ENCODE measurements at regions not wholly inside any gene's neighbourhood (a gene's known extent, or its start where the extent isn't known, plus 50 kb on each side); places are given as distances from the start of the nearest gene placed in this dataset.

DNA sequence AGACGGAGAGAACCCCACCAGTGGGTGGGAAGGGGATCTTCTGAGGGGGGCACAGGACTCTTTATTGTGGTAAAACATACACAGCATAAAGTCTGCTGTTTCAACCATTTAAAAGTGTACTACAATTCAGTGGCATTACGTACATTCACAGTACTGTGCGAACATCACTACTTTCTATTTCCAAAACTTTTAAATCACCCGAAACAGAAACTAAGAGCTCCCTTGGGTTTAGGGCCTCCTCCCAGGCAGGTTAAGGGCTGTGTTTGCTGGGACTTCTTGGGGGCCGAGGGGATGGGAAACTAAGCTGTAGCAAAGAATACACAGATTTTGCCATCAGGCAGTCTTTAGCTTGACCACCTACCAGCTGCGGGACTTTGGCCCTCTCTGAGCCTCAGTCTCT is 242.0 kb downstream of the HAUS1 start:
- no peak overlapping the region for H3K4me3 ChIP-seq (ENCODE audit: low read length)
- DNase-seq (ENCODE audit: low read depth) = no peak
- TF ChIP-seq, protein P1, sequence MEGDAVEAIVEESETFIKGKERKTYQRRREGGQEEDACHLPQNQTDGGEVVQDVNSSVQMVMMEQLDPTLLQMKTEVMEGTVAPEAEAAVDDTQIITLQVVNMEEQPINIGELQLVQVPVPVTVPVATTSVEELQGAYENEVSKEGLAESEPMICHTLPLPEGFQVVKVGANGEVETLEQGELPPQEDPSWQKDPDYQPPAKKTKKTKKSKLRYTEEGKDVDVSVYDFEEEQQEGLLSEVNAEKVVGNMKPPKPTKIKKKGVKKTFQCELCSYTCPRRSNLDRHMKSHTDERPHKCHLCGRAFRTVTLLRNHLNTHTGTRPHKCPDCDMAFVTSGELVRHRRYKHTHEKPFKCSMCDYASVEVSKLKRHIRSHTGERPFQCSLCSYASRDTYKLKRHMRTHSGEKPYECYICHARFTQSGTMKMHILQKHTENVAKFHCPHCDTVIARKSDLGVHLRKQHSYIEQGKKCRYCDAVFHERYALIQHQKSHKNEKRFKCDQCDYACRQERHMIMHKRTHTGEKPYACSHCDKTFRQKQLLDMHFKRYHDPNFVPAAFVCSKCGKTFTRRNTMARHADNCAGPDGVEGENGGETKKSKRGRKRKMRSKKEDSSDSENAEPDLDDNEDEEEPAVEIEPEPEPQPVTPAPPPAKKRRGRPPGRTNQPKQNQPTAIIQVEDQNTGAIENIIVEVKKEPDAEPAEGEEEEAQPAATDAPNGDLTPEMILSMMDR (conservative IDR thresholded peaks at IDR 0.05; ENCODE audit: low read depth, low read length) = no peak

GRCh38 chr18:46346896-46347630 is 242.9 kb downstream of the HAUS1 start:
- H3K4me3 ChIP-seq (ENCODE audit: low read length) = no peak overlapping the region
- TF ChIP-seq, protein P1 (conservative IDR thresholded peaks at IDR 0.05; ENCODE audit: low read depth, low read length) = no peak
- no peak for DNase-seq (ENCODE audit: low read depth)

DNA sequence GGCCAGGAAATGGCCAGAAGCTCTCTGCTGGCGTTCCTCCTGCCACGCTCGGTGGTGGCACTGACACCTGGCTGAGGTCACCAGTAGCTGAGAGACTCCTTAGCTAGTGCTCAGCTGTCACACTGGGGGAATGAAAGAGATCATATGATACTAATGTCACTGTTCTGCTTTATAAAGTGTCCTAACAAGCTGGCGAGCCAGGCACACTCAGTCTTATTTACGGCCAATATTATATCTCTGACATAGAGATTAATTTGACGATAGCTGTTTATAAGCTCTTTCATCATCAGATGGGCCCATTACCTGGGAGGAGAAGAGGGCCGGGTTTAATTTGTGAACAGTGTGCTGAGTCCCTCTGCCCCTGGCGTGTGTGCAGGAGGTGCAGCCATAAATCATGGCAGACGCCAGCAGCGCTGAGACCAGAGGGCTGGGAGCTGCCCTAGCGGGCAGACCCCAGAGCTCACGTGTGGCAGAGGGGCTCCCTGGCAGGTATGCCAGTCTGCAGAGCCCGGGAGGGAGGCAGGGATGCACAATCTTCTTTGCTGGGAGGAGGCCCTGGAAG is 246.5 kb downstream of the HAUS1 start:
- H3K4me3 ChIP-seq (ENCODE audit: low read length) = no peak overlapping the region
- TF ChIP-seq, protein P1 (conservative IDR thresholded peaks at IDR 0.05; ENCODE audit: low read depth, low read length) = no peak
- DNase-seq (ENCODE audit: low read depth) = no peak

DNA sequence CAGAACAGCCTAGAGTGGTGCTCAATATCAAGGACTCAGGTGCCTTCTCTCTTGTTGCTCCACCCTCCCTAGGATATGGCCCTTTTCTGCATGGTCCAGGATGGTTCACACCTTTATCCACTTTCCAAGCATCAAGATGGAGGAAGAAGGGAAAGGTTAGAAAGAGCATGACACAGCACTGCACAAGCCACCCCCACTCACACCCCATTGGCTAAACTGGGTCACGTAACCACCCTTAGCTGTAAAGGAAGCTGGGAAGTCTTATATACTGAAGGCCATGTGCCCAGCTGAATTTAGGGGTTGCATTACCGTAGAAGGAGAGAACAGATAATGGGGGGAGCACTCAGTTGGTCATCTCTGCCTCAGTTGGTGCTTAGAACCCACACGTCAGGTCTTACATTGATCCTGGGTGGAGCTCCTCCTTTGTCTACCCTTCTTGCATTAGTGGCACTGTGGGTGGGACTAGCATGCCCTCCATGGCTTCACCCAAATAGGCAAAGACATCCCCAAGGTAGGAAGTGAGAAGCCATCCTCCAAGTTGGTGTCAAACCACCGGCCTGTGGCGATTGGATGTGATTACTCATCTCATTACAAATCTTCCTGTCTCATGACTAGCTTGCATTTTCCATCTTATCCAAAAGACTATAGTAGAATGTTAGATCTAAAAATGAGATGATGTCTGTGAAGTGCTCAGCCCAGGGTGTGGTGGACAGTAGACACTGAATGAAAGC is 248.5 kb downstream of the HAUS1 start:
- no peak for DNase-seq (ENCODE audit: low read depth)
- TF ChIP-seq, protein P1 (conservative IDR thresholded peaks at IDR 0.05; ENCODE audit: low read depth, low read length) = no peak
- no peak overlapping the region for H3K4me3 ChIP-seq (ENCODE audit: low read length)

GRCh38 chr18:46353460-46353859 is 249.3 kb downstream of the HAUS1 start:
- no peak for DNase-seq (ENCODE audit: low read depth)

DNA sequence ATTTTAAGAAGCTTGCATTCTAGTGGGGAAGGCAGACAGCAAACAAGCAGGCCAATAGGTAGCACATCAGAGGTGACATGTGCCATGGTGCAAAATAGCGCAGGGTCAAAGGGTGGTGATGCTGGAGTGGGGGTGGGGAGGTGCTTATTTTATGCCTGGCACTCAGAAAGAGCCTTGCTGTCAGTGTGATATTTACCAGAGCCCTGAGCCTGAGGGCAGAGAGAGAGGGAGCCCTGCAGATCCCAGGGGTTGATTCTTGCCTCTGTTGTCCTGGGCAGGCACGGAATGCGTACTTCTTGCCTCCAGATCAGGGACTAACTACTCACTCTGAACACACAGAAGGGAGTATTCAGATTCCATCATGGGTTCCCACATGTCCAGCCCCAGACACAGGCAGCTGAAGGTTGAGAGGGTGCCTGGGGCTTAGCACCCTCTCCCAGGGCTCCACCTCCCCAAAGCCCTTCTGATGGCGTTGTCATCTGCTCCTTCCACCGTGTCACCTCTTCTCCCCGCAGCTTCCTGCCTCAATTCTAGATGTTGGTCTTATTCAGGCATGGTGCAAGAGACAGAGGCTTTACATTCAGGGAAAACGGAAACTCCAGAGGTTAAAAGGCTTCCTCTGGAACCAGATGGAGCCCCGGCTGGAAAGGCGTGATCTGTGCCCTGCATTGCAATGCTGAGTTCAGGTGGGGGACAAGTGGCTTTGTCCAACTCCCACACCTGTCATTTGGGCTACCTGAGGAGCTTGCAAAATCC is 252.3 kb downstream of the HAUS1 start:
- no peak overlapping the region for H3K4me3 ChIP-seq (ENCODE audit: low read length)
- DNase-seq (ENCODE audit: low read depth) = no peak
- TF ChIP-seq, protein P1 (conservative IDR thresholded peaks at IDR 0.05; ENCODE audit: low read depth, low read length) = no peak

More at GRCh38 chr18:46353460-46353859, 249.3 kb downstream of the HAUS1 start:
- TF ChIP-seq, protein P1 (conservative IDR thresholded peaks at IDR 0.05; ENCODE audit: low read depth, low read length) = no peak
- H3K4me3 ChIP-seq (ENCODE audit: low read length) = no peak overlapping the region

Measured in retinal pigment epithelial cell (primary cell).